MCF 10A (cell line): ENCODE measurements at regions not wholly inside any gene's neighbourhood (a gene's known extent, or its start where the extent isn't known, plus 50 kb on each side); places are given as distances from the start of the nearest gene placed in this dataset.

Source experiments
- BruUV-seq: library from RNA; stranded (reverse); fragments of 400-500 nt; replicated peaks from 2 replicates; lab custom pipeline; 2021; lab: Mats Ljungman, UMichigan
- CTCF ChIA-PET: fragments of 300-600 bp; sonication (Branson Sonifier 250); formaldehyde crosslinking; extraction: SDS; loops from one replicate; lab custom pipeline; 2021; ENCODE audit warnings: antibody characterized with exemption, inconsistent platforms; lab: Yijun Ruan, JAX
- POLR2A ChIA-PET: fragments of 300-600, 350-650 bp; sonication (Branson Sonifier 250); formaldehyde crosslinking; extraction: SDS; loops from one replicate; lab custom pipeline; 2020; ENCODE audit warnings: antibody characterized with exemption, inconsistent platforms; lab: Yijun Ruan, JAX
- DNase-seq: peaks from one replicate; pipeline ENCODE4 v3.0.0-alpha.2; 2018; ENCODE audit not compliant: unreplicated experiment
- H3K27ac Mint-ChIP-seq: one replicate; pipeline ENCODE4 v1.8.0; 2022; ENCODE audit warnings: mild to moderate bottlenecking, low read depth, mixed read lengths; ENCODE audit not compliant: unreplicated experiment
- H3K27me3 Mint-ChIP-seq: one replicate; pipeline ENCODE4 v1.8.0; 2022; ENCODE audit warnings: mixed read lengths; ENCODE audit not compliant: insufficient read depth, unreplicated experiment
- H3K36me3 Mint-ChIP-seq: one replicate; pipeline ENCODE4 v1.8.0; 2022; ENCODE audit warnings: mild to moderate bottlenecking, moderate library complexity, mixed read lengths; ENCODE audit not compliant: insufficient read depth, unreplicated experiment
- H3K4me1 Mint-ChIP-seq: one replicate; pipeline ENCODE4 v1.8.0; 2022; ENCODE audit warnings: mixed read lengths; ENCODE audit not compliant: insufficient read depth, unreplicated experiment
- H3K4me3 Mint-ChIP-seq: one replicate; pipeline ENCODE4 v1.8.0; 2022; ENCODE audit warnings: mild to moderate bottlenecking, moderate library complexity, mixed read lengths; ENCODE audit not compliant: unreplicated experiment
- H3K9me3 Mint-ChIP-seq: one replicate; pipeline ENCODE4 v1.8.0; 2022; ENCODE audit warnings: mixed read lengths; ENCODE audit not compliant: unreplicated experiment
- CTCF ChIP-seq: fragments of 200-600 bp; IDR thresholded peaks from one replicate; pipeline ENCODE4 v1.8.0; 2022; ENCODE audit warnings: antibody characterized with exemption, mild to moderate bottlenecking; ENCODE audit not compliant: unreplicated experiment
- intact Hi-C: fragments of 100-400 bp; cut with micrococcal nuclease; formaldehyde crosslinking; loops from 2 replicates; pipeline ENCODE4 v1.14.1; 2022

- BruUV-seq, result no TSS peak
- no peak for TF ChIP-seq CTCF
- Mint-ChIP-seq H3K27ac (no peak overlapping the region), H3K36me3 (no peaks in the 10 kb centered on the region), H3K4me1 (no peaks in the 10 kb centered on the region), H3K4me3 (no peak overlapping the region), H3K27me3 (no peaks in the 10 kb centered on the region), H3K9me3 (no peaks in the 10 kb centered on the region)
- intact Hi-C loops, result loop anchor here (1.0 to 5.0 kb wide), 8 partner anchors 412 to 798 kb away; no protein-coding TSS in a partner anchor
- ChIA-PET CTCF (interaction anchor here (0.5 to 6.1 kb wide), 20 partner anchors 10 to 796 kb away, joined by 3 to 122 read pairs (median 3); partner anchors contain the start of gene KCTD12), POLR2A (interaction anchor here (5.2 kb wide), 1 partner anchor 596 kb away, joined by 22 read pairs; no protein-coding TSS in a partner anchor)
- no peak for DNase-seq
Observed at GRCh38 chr13:76472916-76473315, 413.3 kb downstream of the KCTD12 start.

DNA sequence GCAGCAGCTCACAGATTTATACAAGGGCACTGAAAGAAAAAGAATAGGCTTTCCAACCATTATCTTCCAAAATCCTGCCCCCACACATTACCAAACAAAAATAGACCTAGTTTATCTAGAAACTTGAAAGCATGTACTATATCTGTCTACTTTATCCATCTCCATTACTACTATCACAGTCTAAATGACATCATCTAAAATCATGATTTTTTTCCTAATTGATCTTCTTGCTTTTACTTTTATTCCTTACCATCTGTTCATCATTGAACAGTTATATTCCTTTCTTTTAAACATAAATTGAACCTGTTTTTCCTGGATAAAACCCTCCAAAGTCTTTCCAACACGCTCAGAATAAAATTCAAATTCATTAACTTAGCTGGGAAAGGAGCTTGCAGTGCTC lies 414.7 kb downstream of the KCTD12 start:
- no peak overlapping the region for H3K4me3 Mint-ChIP-seq
- ChIA-PET POLR2A (interaction anchor here (0.5 to 5.2 kb wide), 2 partner anchors 413 to 594 kb away, joined by 3 to 22 read pairs; no protein-coding TSS in a partner anchor), CTCF (interaction anchor here (0.6 to 6.1 kb wide), 10 partner anchors 165 to 854 kb away, joined by 3 to 122 read pairs (median 4); no protein-coding TSS in a partner anchor)
- H3K27ac Mint-ChIP-seq, result no peak overlapping the region
- H3K27me3 Mint-ChIP-seq, result no peaks in the 10 kb centered on the region
- H3K36me3 Mint-ChIP-seq, result no peaks in the 10 kb centered on the region
- H3K4me1 Mint-ChIP-seq, result no peaks in the 10 kb centered on the region
- H3K9me3 Mint-ChIP-seq, result no peaks in the 10 kb centered on the region
- BruUV-seq, result no TSS peak
- DNase-seq, result no peak
- no peak for TF ChIP-seq CTCF
- intact Hi-C loops, result loop anchor here (5.0 kb wide), 3 partner anchors 429 to 709 kb away; no protein-coding TSS in a partner anchor

DNA sequence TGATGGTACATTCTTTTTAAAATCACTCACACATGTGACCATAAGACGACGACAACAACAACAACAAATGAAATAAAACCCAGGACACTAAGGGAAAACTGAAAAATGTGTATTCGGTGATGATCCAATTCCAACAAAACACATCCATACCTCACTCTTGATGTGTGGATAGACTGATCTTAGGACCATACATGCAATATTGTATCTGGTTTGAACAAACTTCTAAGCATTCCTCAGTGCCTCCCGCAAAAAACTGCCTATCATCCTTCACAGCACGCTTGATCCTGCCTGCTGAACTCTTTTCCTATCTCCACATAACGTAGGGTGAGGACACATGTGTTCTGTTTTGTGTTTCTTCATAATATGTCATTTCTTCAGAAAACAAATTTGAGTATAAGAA lies 415.2 kb downstream of the KCTD12 start:
- Mint-ChIP-seq H3K4me1 (no peaks in the 10 kb centered on the region), H3K4me3 (no peak overlapping the region), H3K36me3 (no peaks in the 10 kb centered on the region), H3K27me3 (no peaks in the 10 kb centered on the region), H3K9me3 (no peaks in the 10 kb centered on the region), H3K27ac (no peak overlapping the region)
- intact Hi-C loops, result loop anchor here (5.0 kb wide), 3 partner anchors 429 to 709 kb away; no protein-coding TSS in a partner anchor
- DNase-seq, result no peak
- ChIA-PET POLR2A (interaction anchor here (0.7 to 5.2 kb wide), 2 partner anchors 434 to 594 kb away, joined by 3 to 22 read pairs; no protein-coding TSS in a partner anchor), CTCF (interaction anchor here (0.7 to 6.1 kb wide), 8 partner anchors 164 to 797 kb away, joined by 3 to 122 read pairs (median 4); no protein-coding TSS in a partner anchor)
- no peak for TF ChIP-seq CTCF
- BruUV-seq, result no TSS peak

DNA sequence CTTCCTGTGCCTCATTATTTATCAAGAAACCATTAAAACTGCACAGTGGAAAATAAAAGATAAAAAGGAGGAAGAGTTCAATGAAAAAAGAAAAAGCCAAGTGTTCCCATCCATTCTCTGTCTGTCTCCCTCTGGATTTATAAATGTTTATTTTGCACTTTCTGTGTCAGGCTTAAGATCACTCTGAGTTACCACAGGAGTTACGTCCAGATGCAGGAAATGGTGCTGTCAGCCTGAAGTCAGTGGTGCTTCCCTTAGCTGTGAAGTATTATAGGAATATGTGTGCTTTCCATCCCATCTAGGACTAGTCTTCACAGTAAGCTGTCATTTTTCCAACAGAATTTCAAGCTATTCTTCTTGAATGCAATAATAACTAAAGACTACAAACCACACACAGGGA lies 420.2 kb downstream of the KCTD12 start:
- BruUV-seq, result no TSS peak
- DNase-seq, result no peak
- no peaks in the 10 kb centered on the region for H3K9me3 Mint-ChIP-seq
- CTCF ChIA-PET, result interaction anchor here (0.7 kb wide), 1 partner anchor 199 kb away, joined by 3 read pairs; no protein-coding TSS in a partner anchor
- intact Hi-C loops, result loop anchor here (10.0 kb wide), 1 partner anchor 151 kb away; no protein-coding TSS in a partner anchor
- no peak for TF ChIP-seq CTCF
- no peaks in the 10 kb centered on the region for H3K27me3 Mint-ChIP-seq
- H3K27ac Mint-ChIP-seq, result no peak overlapping the region
- H3K4me1 Mint-ChIP-seq, result no peaks in the 10 kb centered on the region
- no peaks in the 10 kb centered on the region for H3K36me3 Mint-ChIP-seq
- POLR2A ChIA-PET, result interaction anchor here (0.5 kb wide), 1 partner anchor 741 kb away, joined by 3 read pairs; no protein-coding TSS in a partner anchor
- H3K4me3 Mint-ChIP-seq, result no peak overlapping the region
